GM10248 (cell line): ENCODE measurements at regions not wholly inside any gene's neighbourhood (a gene's known extent, or its start where the extent isn't known, plus 50 kb on each side); places are given as distances from the start of the nearest gene placed in this dataset.

Source experiments
- CTCF ChIA-PET: fragments of 300-600 bp; sonication (Branson Sonifier 250); formaldehyde crosslinking; extraction: SDS; loops from one replicate; lab custom pipeline; 2021; ENCODE audit warnings: antibody characterized with exemption; lab: Yijun Ruan, JAX
- POLR2A ChIA-PET: fragments of 350-650 bp; sonication (Branson Sonifier 250); formaldehyde crosslinking; extraction: SDS; loops from one replicate; lab custom pipeline; 2020; ENCODE audit warnings: antibody characterized with exemption; lab: Yijun Ruan, JAX
- DNase-seq: peaks from one replicate; pipeline ENCODE4 v3.0.0; 2012; ENCODE audit errors: extremely low spot score
- TF ChIP-seq, protein P1 (sequence below): IDR thresholded peaks from 2 replicates; pipeline ENCODE4 v1.5.1; 2012; ENCODE audit warnings: mild to moderate bottlenecking, low read depth; ENCODE audit errors: extremely low read depth, missing control alignments, control extremely low read depth

- ChIA-PET CTCF (interaction anchor here (1.4 kb wide), 1 partner anchor 11 kb away, joined by 3 read pairs; no protein-coding TSS in a partner anchor), POLR2A (no interaction called here)
- no peak for DNase-seq
- TF ChIP-seq, protein P1, sequence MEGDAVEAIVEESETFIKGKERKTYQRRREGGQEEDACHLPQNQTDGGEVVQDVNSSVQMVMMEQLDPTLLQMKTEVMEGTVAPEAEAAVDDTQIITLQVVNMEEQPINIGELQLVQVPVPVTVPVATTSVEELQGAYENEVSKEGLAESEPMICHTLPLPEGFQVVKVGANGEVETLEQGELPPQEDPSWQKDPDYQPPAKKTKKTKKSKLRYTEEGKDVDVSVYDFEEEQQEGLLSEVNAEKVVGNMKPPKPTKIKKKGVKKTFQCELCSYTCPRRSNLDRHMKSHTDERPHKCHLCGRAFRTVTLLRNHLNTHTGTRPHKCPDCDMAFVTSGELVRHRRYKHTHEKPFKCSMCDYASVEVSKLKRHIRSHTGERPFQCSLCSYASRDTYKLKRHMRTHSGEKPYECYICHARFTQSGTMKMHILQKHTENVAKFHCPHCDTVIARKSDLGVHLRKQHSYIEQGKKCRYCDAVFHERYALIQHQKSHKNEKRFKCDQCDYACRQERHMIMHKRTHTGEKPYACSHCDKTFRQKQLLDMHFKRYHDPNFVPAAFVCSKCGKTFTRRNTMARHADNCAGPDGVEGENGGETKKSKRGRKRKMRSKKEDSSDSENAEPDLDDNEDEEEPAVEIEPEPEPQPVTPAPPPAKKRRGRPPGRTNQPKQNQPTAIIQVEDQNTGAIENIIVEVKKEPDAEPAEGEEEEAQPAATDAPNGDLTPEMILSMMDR, result no peak
Observed at GRCh38 chr9:8020186-8020585, 220.6 kb upstream of the DMAC1 start.

DNA sequence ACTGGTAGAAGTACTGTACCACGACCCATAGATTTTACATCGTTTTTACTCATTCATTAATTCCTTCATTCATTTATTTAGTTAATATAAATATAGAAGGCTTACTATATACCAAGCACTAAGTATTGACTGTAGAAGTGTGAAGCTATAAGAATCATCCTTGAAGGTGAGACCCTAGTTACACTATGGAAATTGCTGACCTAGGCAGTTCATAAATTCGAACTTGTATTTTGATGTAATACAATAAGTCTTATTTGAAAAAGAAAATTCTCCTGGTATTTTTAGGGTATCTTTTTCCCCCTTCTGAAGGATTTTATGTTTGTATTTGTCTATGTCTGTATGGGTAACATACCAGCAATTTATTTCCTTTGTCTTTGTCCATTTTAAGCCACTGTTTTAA is 220.1 kb upstream of the DMAC1 start:
- TF ChIP-seq, protein P1, result no peak
- ChIA-PET CTCF (interaction anchor here (1.4 kb wide), 1 partner anchor 11 kb away, joined by 3 read pairs; no protein-coding TSS in a partner anchor), POLR2A (no interaction called here)
- DNase-seq, result no peak

DNA sequence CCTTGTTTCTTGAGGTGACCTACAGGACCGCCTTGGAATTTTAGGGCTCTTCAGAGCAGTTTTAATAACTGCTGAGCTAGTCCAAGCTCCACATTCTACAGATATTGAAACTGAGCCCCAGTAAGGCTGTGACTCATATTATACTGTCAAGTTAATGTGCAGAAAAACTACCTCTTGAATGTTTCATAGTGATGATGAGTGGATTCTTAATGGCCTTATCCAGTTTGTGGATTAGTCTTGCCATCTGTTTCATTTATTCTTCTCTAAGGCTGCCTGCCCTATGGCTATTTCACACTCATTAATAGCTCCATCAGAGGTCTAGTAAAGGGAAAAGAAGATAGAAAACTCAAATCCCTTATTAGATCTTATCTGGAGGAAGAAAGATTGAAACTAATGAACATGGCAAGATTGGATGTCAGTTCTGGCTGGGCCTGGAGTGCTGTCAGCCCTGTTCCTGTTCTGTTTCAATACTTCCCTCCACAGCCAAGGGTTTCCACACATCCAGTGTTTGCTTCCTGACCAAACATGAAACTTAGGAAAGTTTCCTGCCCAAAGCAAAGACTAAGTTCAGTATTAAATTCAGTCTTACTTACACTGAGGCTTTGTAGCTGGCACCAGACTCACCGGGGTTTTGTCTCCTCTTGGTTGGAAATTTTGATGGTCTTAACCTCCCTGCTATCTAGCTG is 215.6 kb upstream of the DMAC1 start:
- CTCF ChIA-PET, result interaction anchor here (1.0 to 1.7 kb wide), 3 partner anchors 8 to 13 kb away, joined by 3 to 4 read pairs (median 3); no protein-coding TSS in a partner anchor
- TF ChIP-seq, protein P1, result no peak
- no peak for DNase-seq
- POLR2A ChIA-PET, result no interaction called here

GRCh38 chr9:8012986-8013385 is 213.4 kb upstream of the DMAC1 start:
- ChIA-PET POLR2A (no interaction called here), CTCF (interaction anchor here (1.5 kb wide), 1 partner anchor 17 kb away, joined by 4 read pairs; no protein-coding TSS in a partner anchor)
- DNase-seq, result no peak
- TF ChIP-seq, protein P1, result no peak

DNA sequence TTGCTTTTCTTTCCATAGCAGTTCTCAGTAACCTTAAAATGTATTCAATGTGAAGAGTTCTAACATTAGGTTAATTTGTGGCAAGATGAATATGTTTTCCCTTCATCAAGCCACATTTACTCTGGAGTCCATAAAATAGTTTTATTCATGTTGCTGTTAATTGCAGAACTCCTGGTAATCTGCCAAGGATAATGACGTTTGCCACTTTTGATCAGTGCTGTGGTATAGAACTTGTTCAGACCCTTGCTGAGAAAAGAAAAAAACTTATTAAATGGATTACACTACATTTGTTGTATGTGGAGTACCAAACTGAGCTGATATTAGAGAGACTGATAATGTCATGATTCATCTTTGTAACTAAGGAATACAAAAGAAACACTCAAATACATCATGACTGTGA is 212.4 kb upstream of the DMAC1 start:
- ChIA-PET CTCF (no interaction called here), POLR2A (no interaction called here)
- DNase-seq, result no peak
- TF ChIP-seq, protein P1, result no peak

GRCh38 chr9:7996558-7996957 is 197.0 kb upstream of the DMAC1 start:
- DNase-seq, result no peak
- TF ChIP-seq, protein P1, result no peak
- ChIA-PET CTCF (interaction anchor here (1.7 to 1.8 kb wide), 2 partner anchors 9 to 10 kb away, joined by 4 read pairs; no protein-coding TSS in a partner anchor), POLR2A (no interaction called here)
